ENCODE measurements at regions not wholly inside any gene's neighbourhood (a gene's known extent, or its start where the extent isn't known, plus 50 kb on each side); places are given as distances from the start of the nearest gene placed in this dataset.
A peak's percentile ranks its signal among the peaks of the same experiment; 100 is the strongest.

DNA sequence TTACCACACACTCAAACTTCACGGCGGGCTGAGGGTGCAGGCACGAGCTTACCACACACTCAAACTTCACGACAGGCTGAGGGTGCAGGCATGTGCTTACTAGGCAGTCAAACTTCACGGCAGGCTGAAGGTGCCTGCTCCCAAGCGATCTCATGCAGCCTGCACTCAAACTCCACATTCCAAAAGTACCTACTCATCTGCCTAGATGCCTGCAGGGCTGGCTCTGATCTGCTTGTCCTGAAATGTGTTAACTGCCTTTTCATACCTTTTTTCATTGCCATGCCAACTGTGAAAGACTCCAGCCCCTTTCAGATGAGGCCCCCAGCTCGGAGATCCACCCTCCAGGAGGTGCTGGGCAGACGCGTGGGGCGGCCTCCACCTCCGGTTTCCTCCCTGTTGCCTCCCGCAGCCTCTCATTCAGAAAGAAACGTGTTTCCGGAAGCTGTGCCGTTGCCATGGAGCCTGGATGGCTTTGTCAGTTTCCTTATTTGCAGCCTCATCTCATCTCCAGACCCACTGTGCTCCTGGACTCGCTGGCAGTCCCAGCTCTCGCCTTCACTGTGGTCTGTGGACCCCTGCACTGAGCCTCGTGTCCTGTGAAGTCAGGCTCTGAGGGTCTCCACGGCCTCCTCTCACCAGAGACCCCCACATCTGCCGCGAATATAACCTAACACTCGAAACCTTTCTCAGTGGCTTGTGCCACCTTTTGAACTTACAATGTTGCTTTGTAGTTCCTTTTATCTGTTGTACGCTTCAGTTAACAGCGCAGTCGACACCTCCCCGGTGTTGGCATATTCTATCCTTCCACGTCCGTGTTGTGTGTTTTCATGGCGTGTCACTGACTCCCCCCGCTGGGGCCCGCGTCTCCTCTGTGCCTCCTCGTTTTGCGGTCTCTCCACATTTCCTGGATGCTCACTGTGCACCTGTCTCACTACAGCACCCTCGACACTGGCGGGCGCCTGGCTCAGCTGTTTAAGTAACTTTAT is 106.1 kb upstream of the ALKAL2 start:
- H3K9ac ChIP-seq (ENCODE audit: insufficient read depth, low read depth, low read length), result no peak overlapping the region
- no peaks in the 10 kb centered on the region for H3K36me3 ChIP-seq (replicated peaks in 1 of 2; ENCODE audit: control insufficient read depth in 1 of 2, insufficient read depth in 2 of 2, low read length in 2 of 2)
- DNase-seq (ENCODE audit: low spot score) (no peak), ATAC-seq (peak; percentile 48), FAIRE-seq (no peak)
- intact Hi-C loops (cut with micrococcal nuclease; ENCODE audit: unreplicated experiment) (no loop called here), in situ Hi-C loops (cut with HindIII; ENCODE audit: extremely low pct_ligation_motif_present, low pct_unique_long_range_greater_than_20kb) (no loop called here)
- POLR2A ChIA-PET, result no interaction called here
- H3K4me1 ChIP-seq (ENCODE audit: insufficient read depth, low read length), result no peaks in the 10 kb centered on the region
- no peak overlapping the region for H3K27ac ChIP-seq (ENCODE audit: extremely low read length, insufficient read depth, low read length)
- no TSS peak for BruUV-seq (replicated peaks)
- peaks cover 10% of the 10 kb centered on the region; the same call in 1 of the 2 replicates for H3K9me3 ChIP-seq (ENCODE audit: low read length)
- no peak overlapping the region for H2AFZ ChIP-seq (ENCODE audit: low read length)
- peaks cover 3 to 54% of the 10 kb centered on the region in 2 experiments; a peak in 4 of 5 replicates for H3K27me3 ChIP-seq (ENCODE audit: control insufficient read depth in 1 of 2, insufficient read depth in 2 of 2, low read length in 2 of 2)
- H3K4me3 ChIP-seq (replicated peaks in 1 of 3; ENCODE audit: insufficient read depth in 1 of 3, low read depth in 2 of 3, low read length in 3 of 3), result no peak overlapping the region
- 36% methylated on average over 32 of the region's 37 CpGs for WGBS (ENCODE audit: low lambda C conversion rate)
- H3K79me2 ChIP-seq (ENCODE audit: insufficient read depth, low read length), result no peaks in the 10 kb centered on the region
- CTCF ChIA-PET (ENCODE audit: low intra/inter-chr PET ratio, low total read pairs), result no interaction called here
- H4K20me1 ChIP-seq (ENCODE audit: insufficient read depth, low read length), result no peaks in the 10 kb centered on the region
- H3K4me2 ChIP-seq (ENCODE audit: low read depth, low read length), result no peak overlapping the region
- TF ChIP-seq NKX3-1 (CRISPR knock-in tag; IDR thresholded peaks at IDR 0.05) (no peak), RAD51 (IDR thresholded peaks at IDR 0.05; ENCODE audit: borderline replicate concordance) (no peak), PRPF4 (IDR thresholded peaks at IDR 0.05; ENCODE audit: low read depth, low read length, poor library complexity, severe bottlenecking) (no peak), XRCC5 (optimal IDR thresholded peaks at IDR 0.05; ENCODE audit: low read length) (no peak), ZKSCAN5 (CRISPR knock-in tag; IDR thresholded peaks at IDR 0.05) (no peak), GABPB1 (CRISPR knock-in tag; IDR thresholded peaks at IDR 0.05) (no peak), PITX1 (CRISPR knock-in tag; IDR thresholded peaks at IDR 0.05) (no peak), CBX2 (IDR thresholded peaks at IDR 0.05; ENCODE audit: low read depth, low read length) (no peak), CBX2 (CRISPR knock-in tag; IDR thresholded peaks at IDR 0.05; ENCODE audit: low read depth) (no peak), KDM5A (IDR thresholded peaks at IDR 0.05; ENCODE audit: borderline replicate concordance, low read length) (no peak)
- TF ChIP-seq, protein P1, sequence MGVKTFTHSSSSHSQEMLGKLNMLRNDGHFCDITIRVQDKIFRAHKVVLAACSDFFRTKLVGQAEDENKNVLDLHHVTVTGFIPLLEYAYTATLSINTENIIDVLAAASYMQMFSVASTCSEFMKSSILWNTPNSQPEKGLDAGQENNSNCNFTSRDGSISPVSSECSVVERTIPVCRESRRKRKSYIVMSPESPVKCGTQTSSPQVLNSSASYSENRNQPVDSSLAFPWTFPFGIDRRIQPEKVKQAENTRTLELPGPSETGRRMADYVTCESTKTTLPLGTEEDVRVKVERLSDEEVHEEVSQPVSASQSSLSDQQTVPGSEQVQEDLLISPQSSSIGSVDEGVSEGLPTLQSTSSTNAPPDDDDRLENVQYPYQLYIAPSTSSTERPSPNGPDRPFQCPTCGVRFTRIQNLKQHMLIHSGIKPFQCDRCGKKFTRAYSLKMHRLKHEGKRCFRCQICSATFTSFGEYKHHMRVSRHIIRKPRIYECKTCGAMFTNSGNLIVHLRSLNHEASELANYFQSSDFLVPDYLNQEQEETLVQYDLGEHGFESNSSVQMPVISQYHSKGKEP (CRISPR knock-in tag; IDR thresholded peaks at IDR 0.05), result no peak

Data from HepG2 (cell line).